ENCODE measurements at regions not wholly inside any gene's neighbourhood (a gene's known extent, or its start where the extent isn't known, plus 50 kb on each side); places are given as distances from the start of the nearest gene placed in this dataset.

GRCh38 chr1:4395158-4395557, 259.3 kb upstream of the AJAP1 start:
- DNase-seq (ENCODE audit: low spot score), result no peak
- no peak for TF ChIP-seq CTCF (IDR thresholded peaks at IDR 0.05)

GRCh38 chr1:4395676-4396075, 258.7 kb upstream of the AJAP1 start:
- no peaks in the 10 kb centered on the region for H3K9me3 ChIP-seq
- H3K27ac ChIP-seq, result no peak overlapping the region
- no peak for TF ChIP-seq CTCF (IDR thresholded peaks at IDR 0.05)
- DNase-seq (ENCODE audit: low spot score) (no peak), ATAC-seq (ENCODE audit: insufficient number of reproducible peaks, low FRiP score, low read depth) (no peak)
- no peak overlapping the region for H3K4me3 ChIP-seq
- no peaks in the 10 kb centered on the region for H3K4me1 ChIP-seq (ENCODE audit: control insufficient read depth in 1 of 2, low read depth in 2 of 2)
- H3K36me3 ChIP-seq, result no peaks in the 10 kb centered on the region
- no peaks in the 10 kb centered on the region for H3K27me3 ChIP-seq (replicated peaks; ENCODE audit: insufficient read depth)

More at GRCh38 chr1:4395158-4395557, 259.3 kb upstream of the AJAP1 start:
- H3K27me3 ChIP-seq (replicated peaks; ENCODE audit: insufficient read depth), result no peaks in the 10 kb centered on the region
- H3K4me1 ChIP-seq (ENCODE audit: control insufficient read depth in 1 of 2, low read depth in 2 of 2), result no peaks in the 10 kb centered on the region
- H3K4me3 ChIP-seq, result no peak overlapping the region
- H3K36me3 ChIP-seq, result no peaks in the 10 kb centered on the region
- no peak for ATAC-seq (ENCODE audit: insufficient number of reproducible peaks, low FRiP score, low read depth)
- no peak overlapping the region for H3K27ac ChIP-seq
- no peaks in the 10 kb centered on the region for H3K9me3 ChIP-seq

DNA sequence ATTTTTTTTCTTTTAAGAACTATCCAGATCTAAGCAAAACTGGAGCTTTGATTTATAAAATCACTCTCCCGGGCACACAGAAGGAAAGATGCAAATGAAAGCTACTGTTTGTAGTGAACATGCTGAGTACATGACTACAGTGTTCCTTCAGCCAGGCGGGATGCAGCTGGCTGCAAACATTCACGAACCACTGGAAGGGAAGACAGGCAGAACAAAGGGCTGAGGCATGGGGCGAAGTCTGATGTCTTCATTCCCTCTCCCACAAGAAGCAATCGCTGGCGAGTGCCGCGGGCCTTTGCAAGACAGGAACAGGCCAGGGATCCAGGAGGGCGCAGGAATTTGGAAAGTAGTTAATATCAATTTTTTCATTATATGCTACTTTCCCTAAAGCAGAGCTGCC, 257.9 kb upstream of the AJAP1 start:
- ATAC-seq (ENCODE audit: insufficient number of reproducible peaks, low FRiP score, low read depth), result no peak
- no peak for TF ChIP-seq CTCF (IDR thresholded peaks at IDR 0.05)
- no peaks in the 10 kb centered on the region for H3K4me1 ChIP-seq (ENCODE audit: control insufficient read depth in 1 of 2, low read depth in 2 of 2)
- no peak for DNase-seq (ENCODE audit: low spot score)
- no peaks in the 10 kb centered on the region for H3K27me3 ChIP-seq (replicated peaks; ENCODE audit: insufficient read depth)
- H3K9me3 ChIP-seq, result no peaks in the 10 kb centered on the region
- no peaks in the 10 kb centered on the region for H3K36me3 ChIP-seq
- H3K27ac ChIP-seq, result no peak overlapping the region
- H3K4me3 ChIP-seq, result no peak overlapping the region

- no peaks in the 10 kb centered on the region for H3K36me3 ChIP-seq
- no peak for ATAC-seq (ENCODE audit: insufficient number of reproducible peaks, low FRiP score, low read depth)
- no peaks in the 10 kb centered on the region for H3K9me3 ChIP-seq
- no peak overlapping the region for H3K27ac ChIP-seq
- no peak for DNase-seq (ENCODE audit: low spot score)
- H3K27me3 ChIP-seq (replicated peaks; ENCODE audit: insufficient read depth), result no peaks in the 10 kb centered on the region
- H3K4me1 ChIP-seq (ENCODE audit: control insufficient read depth in 1 of 2, low read depth in 2 of 2), result no peaks in the 10 kb centered on the region
- no peak overlapping the region for H3K4me3 ChIP-seq
- TF ChIP-seq CTCF (IDR thresholded peaks at IDR 0.05), result no peak
Measured at GRCh38 chr1:4397196-4397595, 257.2 kb upstream of the AJAP1 start.

GRCh38 chr1:4402032-4402431, 252.4 kb upstream of the AJAP1 start:
- H3K27me3 ChIP-seq (replicated peaks; ENCODE audit: insufficient read depth), result no peaks in the 10 kb centered on the region
- H3K4me1 ChIP-seq (ENCODE audit: control insufficient read depth in 1 of 2, low read depth in 2 of 2), result no peaks in the 10 kb centered on the region
- no peak overlapping the region for H3K27ac ChIP-seq
- TF ChIP-seq CTCF (IDR thresholded peaks at IDR 0.05), result no peak
- ATAC-seq (ENCODE audit: insufficient number of reproducible peaks, low FRiP score, low read depth) (no peak), DNase-seq (ENCODE audit: low spot score) (no peak)
- H3K36me3 ChIP-seq, result no peaks in the 10 kb centered on the region
- H3K4me3 ChIP-seq, result no peak overlapping the region
- H3K9me3 ChIP-seq, result no peaks in the 10 kb centered on the region
